Kidney (tissue), 13 donors: ENCODE measurements at regions not wholly inside any gene's neighbourhood (a gene's known extent, or its start where the extent isn't known, plus 50 kb on each side); places are given as distances from the start of the nearest gene placed in this dataset.

Experiments used
- DNase-seq, 5 donors: peaks; one replicate each; pipeline ENCODE4 v3.0.0-alpha.2; 2013 to 2020
- FAIRE-seq: peaks from 2 replicates; lab custom pipeline; 2012; peaks lifted over from hg19 to GRCh38; lab: Jason Lieb, UNC
- H3K27ac ChIP-seq, 2 donors: one replicate each; pipeline ENCODE4 v1.7.0; 2013; ENCODE audit warnings: low read depth in 2 of 2, low read length in 2 of 2, inconsistent platforms in 1 of 2
- H3K27me3 ChIP-seq: one replicate; pipeline ENCODE4 v1.7.1; 2013; ENCODE audit warnings: low read length, inconsistent platforms; ENCODE audit not compliant: control insufficient read depth, insufficient read depth
- H3K36me3 ChIP-seq, 3 donors: one replicate each; pipeline versions ENCODE4 v1.7.0 to v1.7.1; 2013; ENCODE audit warnings: low read length in 3 of 3, control low read depth in 1 of 3, inconsistent platforms in 1 of 3; ENCODE audit not compliant: insufficient read depth in 3 of 3, control insufficient read depth in 2 of 3
- H3K4me1 ChIP-seq, 3 donors: one replicate each; pipeline versions ENCODE4 v1.7.0 to v1.7.1; 2013; ENCODE audit warnings: low read length in 3 of 3, inconsistent platforms in 1 of 3, low read depth in 1 of 3; ENCODE audit not compliant: control insufficient read depth in 2 of 3, insufficient read depth in 2 of 3
- H3K4me3 ChIP-seq, 3 donors: one replicate each; pipeline versions ENCODE4 v1.7.0 to v1.8.1; 2013; ENCODE audit warnings: low read length in 3 of 3, control low read depth in 1 of 3, inconsistent platforms in 1 of 3
- H3K9ac ChIP-seq, 3 donors: one replicate each; pipeline versions ENCODE4 v1.7.0 to v1.7.1; 2013; ENCODE audit warnings: low read length in 3 of 3, control low read depth in 1 of 3, inconsistent platforms in 1 of 3
- H3K9me3 ChIP-seq, 3 donors: one replicate each; pipeline versions ENCODE4 v1.7.0 to v1.7.1; 2013; ENCODE audit warnings: low read length in 3 of 3, control low read depth in 1 of 3, inconsistent platforms in 1 of 3; ENCODE audit not compliant: control insufficient read depth in 2 of 3, insufficient read depth in 1 of 3
- intact Hi-C: fragments of 100-400 bp; cut with DNase I; formaldehyde crosslinking; loops from one replicate; pipeline ENCODE4 v1.11.1; 2022
- TF ChIP-seq, protein P1 (sequence below): IDR thresholded peaks from 3 replicates; pipeline ENCODE4 v1.5.1; 2012; ENCODE audit warnings: mild to moderate bottlenecking, moderate library complexity, borderline replicate concordance; ENCODE audit not compliant: insufficient read depth; ENCODE audit errors: extremely low read depth
- donor health status: control.
- donor health status: control.
- donor health status: control.
- donor health status: control.
- donor health status: control.
- donor health status: DM: yes; HTN: yes; CAD: no.
- donor health status: Normal renal cell carcinoma (clear cell type).

- FAIRE-seq (no peak), DNase-seq (no peak)
- no peaks in the 10 kb centered on the region for H3K36me3 ChIP-seq
- no peaks in the 10 kb centered on the region for H3K9me3 ChIP-seq
- no peaks in the 10 kb centered on the region for H3K4me1 ChIP-seq
- no peak overlapping the region for H3K9ac ChIP-seq
- no peak overlapping the region for H3K4me3 ChIP-seq
- TF ChIP-seq, protein P1, sequence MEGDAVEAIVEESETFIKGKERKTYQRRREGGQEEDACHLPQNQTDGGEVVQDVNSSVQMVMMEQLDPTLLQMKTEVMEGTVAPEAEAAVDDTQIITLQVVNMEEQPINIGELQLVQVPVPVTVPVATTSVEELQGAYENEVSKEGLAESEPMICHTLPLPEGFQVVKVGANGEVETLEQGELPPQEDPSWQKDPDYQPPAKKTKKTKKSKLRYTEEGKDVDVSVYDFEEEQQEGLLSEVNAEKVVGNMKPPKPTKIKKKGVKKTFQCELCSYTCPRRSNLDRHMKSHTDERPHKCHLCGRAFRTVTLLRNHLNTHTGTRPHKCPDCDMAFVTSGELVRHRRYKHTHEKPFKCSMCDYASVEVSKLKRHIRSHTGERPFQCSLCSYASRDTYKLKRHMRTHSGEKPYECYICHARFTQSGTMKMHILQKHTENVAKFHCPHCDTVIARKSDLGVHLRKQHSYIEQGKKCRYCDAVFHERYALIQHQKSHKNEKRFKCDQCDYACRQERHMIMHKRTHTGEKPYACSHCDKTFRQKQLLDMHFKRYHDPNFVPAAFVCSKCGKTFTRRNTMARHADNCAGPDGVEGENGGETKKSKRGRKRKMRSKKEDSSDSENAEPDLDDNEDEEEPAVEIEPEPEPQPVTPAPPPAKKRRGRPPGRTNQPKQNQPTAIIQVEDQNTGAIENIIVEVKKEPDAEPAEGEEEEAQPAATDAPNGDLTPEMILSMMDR = no peak
- H3K27me3 ChIP-seq = no peaks in the 10 kb centered on the region
- intact Hi-C loops = no loop called here
- H3K27ac ChIP-seq = no peak overlapping the region
These were observed 171.6 kb upstream of the PPP2R2B start for GRCh38 chr5:147050172-147050571.

GRCh38 chr5:147051193-147051592 lies 172.6 kb upstream of the PPP2R2B start:
- H3K27me3 ChIP-seq = no peaks in the 10 kb centered on the region
- H3K9me3 ChIP-seq = no peaks in the 10 kb centered on the region
- no peak overlapping the region for H3K27ac ChIP-seq
- intact Hi-C loops = no loop called here
- H3K4me3 ChIP-seq = no peak overlapping the region
- H3K4me1 ChIP-seq = no peaks in the 10 kb centered on the region
- H3K9ac ChIP-seq = no peak overlapping the region
- no peak for DNase-seq
- no peak for FAIRE-seq
- H3K36me3 ChIP-seq = no peaks in the 10 kb centered on the region
- TF ChIP-seq, protein P1 = no peak

GRCh38 chr5:147052519-147052918 lies 174.0 kb upstream of the PPP2R2B start:
- Histone ChIP-seq H3K27me3 (no peaks in the 10 kb centered on the region), H3K36me3 (no peaks in the 10 kb centered on the region), H3K4me3 (no peak overlapping the region), H3K27ac (no peak overlapping the region), H3K9ac (no peak overlapping the region), H3K9me3 (no peaks in the 10 kb centered on the region), H3K4me1 (no peaks in the 10 kb centered on the region)
- FAIRE-seq (no peak), DNase-seq (no peak)
- intact Hi-C loops = no loop called here
- TF ChIP-seq, protein P1 = no peak

DNA sequence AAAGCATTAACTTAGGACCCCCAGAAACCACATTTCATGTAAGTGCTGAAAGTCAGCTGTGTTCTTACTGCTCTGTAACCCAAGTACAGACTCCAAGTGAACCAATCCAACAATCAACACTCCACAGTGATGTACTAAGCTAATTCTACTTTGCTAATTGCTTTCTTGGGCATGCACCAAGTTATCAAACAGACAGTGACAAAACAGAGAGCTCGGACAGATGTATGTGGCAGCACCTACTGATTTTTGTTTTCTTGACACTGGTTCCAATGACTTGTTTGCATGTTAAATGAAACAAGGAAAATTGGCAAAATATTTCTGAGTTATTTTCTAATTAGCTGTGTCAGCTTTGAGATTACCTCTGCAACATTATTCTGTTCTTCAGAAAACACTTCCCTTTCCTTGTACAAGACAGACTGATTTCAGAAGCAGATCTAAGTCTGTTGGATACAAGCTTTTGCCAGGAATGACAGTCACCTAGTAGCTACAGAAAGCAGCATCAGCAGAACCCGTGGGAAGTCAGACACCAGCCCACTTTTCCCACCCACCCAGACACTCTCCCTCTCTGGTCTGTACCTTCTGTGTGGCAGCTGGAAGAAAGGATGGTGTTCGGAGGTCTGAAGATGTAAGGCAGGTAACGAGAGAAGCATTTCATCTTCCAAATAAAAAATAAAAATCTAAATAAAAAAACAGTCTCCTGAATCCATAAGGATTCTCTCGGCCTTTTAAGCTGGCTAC lies 176.7 kb upstream of the PPP2R2B start:
- FAIRE-seq = no peak
- Histone ChIP-seq H3K4me1 (no peaks in the 10 kb centered on the region), H3K9me3 (no peaks in the 10 kb centered on the region), H3K27me3 (no peaks in the 10 kb centered on the region), H3K27ac (no peak overlapping the region), H3K4me3 (no peak overlapping the region), H3K9ac (no peak overlapping the region), H3K36me3 (no peaks in the 10 kb centered on the region)
- TF ChIP-seq, protein P1 = no peak
- intact Hi-C loops = no loop called here
- no peak for DNase-seq
